ENCODE measurements at regions not wholly inside any gene's neighbourhood (a gene's known extent, or its start where the extent isn't known, plus 50 kb on each side); places are given as distances from the start of the nearest gene placed in this dataset.

- H3K27ac ChIP-seq (ENCODE audit: control insufficient read depth, insufficient read depth, low read length) = no peak overlapping the region
- no peak overlapping the region for H2AFZ ChIP-seq (ENCODE audit: control insufficient read depth, low read length)
- dilution Hi-C loops (cut with MboI; ENCODE audit: extremely low pct_ligation_motif_present, low sequenced_read_pairs) = no loop called here
- TF ChIP-seq CTCF (optimal IDR thresholded peaks at IDR 0.05 in 1 of 3, IDR thresholded peaks at IDR 0.05 in 1 of 3, conservative IDR thresholded peaks at IDR 0.05 in 1 of 3; ENCODE audit: extremely low read depth in 1 of 3, insufficient read depth in 2 of 3, low read length in 3 of 3) (no peak), EZH2 (IDR thresholded peaks at IDR 0.05; ENCODE audit: low read length) (no peak)
- H4K20me1 ChIP-seq (ENCODE audit: control insufficient read depth, extremely low read depth, insufficient read depth, low read length) = no peaks in the 10 kb centered on the region
- FAIRE-seq = no peak
- H3K4me3 ChIP-seq (ENCODE audit: control insufficient read depth in 2 of 3, extremely low read depth in 1 of 3, insufficient read depth in 2 of 3, low read depth in 1 of 3, low read length in 3 of 3) = no peak overlapping the region
- H3K36me3 ChIP-seq (ENCODE audit: control insufficient read depth in 2 of 2, extremely low read depth in 1 of 2, insufficient read depth in 2 of 2, low read length in 2 of 2) = no peaks in the 10 kb centered on the region
- H3K27me3 ChIP-seq (ENCODE audit: control insufficient read depth, extremely low read depth, insufficient read depth, low read length) = no peaks in the 10 kb centered on the region
- no peak overlapping the region for H3K9ac ChIP-seq (ENCODE audit: control insufficient read depth, extremely low read depth, insufficient read depth, low read length)
- no peak for DNase-seq (ENCODE audit: low read depth, low spot score)
- H3K9me1 ChIP-seq (ENCODE audit: control insufficient read depth, extremely low read depth, insufficient read depth, low read length) = no peaks in the 10 kb centered on the region
- H3K4me2 ChIP-seq (ENCODE audit: control insufficient read depth, extremely low read depth, insufficient read depth, low read depth, low read length) = no peak overlapping the region
- H3K4me1 ChIP-seq (ENCODE audit: control insufficient read depth, extremely low read depth, insufficient read depth, low read length) = peaks cover 31% of the 10 kb centered on the region
- H3K9me3 ChIP-seq (ENCODE audit: control insufficient read depth, low read depth, low read length) = no peaks in the 10 kb centered on the region
- no peaks in the 10 kb centered on the region for H3K79me2 ChIP-seq (ENCODE audit: control insufficient read depth, insufficient read depth, low read length)
These were observed 130.7 kb downstream of the BTC start for GRCh38 chr4:74663631-74664030.

GRCh38 chr4:74665346-74665745 lies 129.0 kb downstream of the BTC start:
- DNase-seq (ENCODE audit: low read depth, low spot score) (no peak), FAIRE-seq (peak; percentile 96)
- Histone ChIP-seq H3K27ac (ENCODE audit: control insufficient read depth, insufficient read depth, low read length) (peak overlapping the region; percentile 49), H2AFZ (ENCODE audit: control insufficient read depth, low read length) (peak overlapping the region; percentile 87), H3K4me3 (ENCODE audit: control insufficient read depth in 2 of 3, extremely low read depth in 1 of 3, insufficient read depth in 2 of 3, low read depth in 1 of 3, low read length in 3 of 3) (no peak overlapping the region), H3K27me3 (ENCODE audit: control insufficient read depth, extremely low read depth, insufficient read depth, low read length) (no peaks in the 10 kb centered on the region), H4K20me1 (ENCODE audit: control insufficient read depth, extremely low read depth, insufficient read depth, low read length) (no peaks in the 10 kb centered on the region), H3K36me3 (ENCODE audit: control insufficient read depth in 2 of 2, extremely low read depth in 1 of 2, insufficient read depth in 2 of 2, low read length in 2 of 2) (no peaks in the 10 kb centered on the region), H3K4me2 (ENCODE audit: control insufficient read depth, extremely low read depth, insufficient read depth, low read depth, low read length) (peak overlapping the region; percentile 20), H3K4me1 (ENCODE audit: control insufficient read depth, extremely low read depth, insufficient read depth, low read length) (peaks cover 29% of the 10 kb centered on the region), H3K9ac (ENCODE audit: control insufficient read depth, extremely low read depth, insufficient read depth, low read length) (peak overlapping the region; percentile 8), H3K9me3 (ENCODE audit: control insufficient read depth, low read depth, low read length) (no peaks in the 10 kb centered on the region), H3K9me1 (ENCODE audit: control insufficient read depth, extremely low read depth, insufficient read depth, low read length) (no peaks in the 10 kb centered on the region), H3K79me2 (ENCODE audit: control insufficient read depth, insufficient read depth, low read length) (no peaks in the 10 kb centered on the region)
- TF ChIP-seq EZH2 (IDR thresholded peaks at IDR 0.05; ENCODE audit: low read length) (no peak), CTCF (optimal IDR thresholded peaks at IDR 0.05 in 1 of 3, IDR thresholded peaks at IDR 0.05 in 1 of 3, conservative IDR thresholded peaks at IDR 0.05 in 1 of 3; ENCODE audit: extremely low read depth in 1 of 3, insufficient read depth in 2 of 3, low read length in 3 of 3) (no peak)
- dilution Hi-C loops (cut with MboI; ENCODE audit: extremely low pct_ligation_motif_present, low sequenced_read_pairs) = no loop called here
